ENCODE measurements at regions not wholly inside any gene's neighbourhood (a gene's known extent, or its start where the extent isn't known, plus 50 kb on each side); places are given as distances from the start of the nearest gene placed in this dataset.

GRCh38 chr2:240310201-240310600 is 125.3 kb upstream of the GPC1 start:
- Histone ChIP-seq H3K79me2 (ENCODE audit: control insufficient read depth, insufficient read depth, low read length) (no peaks in the 10 kb centered on the region), H3K27ac (ENCODE audit: control insufficient read depth, insufficient read depth) (no peak overlapping the region), H3K36me3 (ENCODE audit: control insufficient read depth in 2 of 2, insufficient read depth in 2 of 2, low read length in 1 of 2) (no peaks in the 10 kb centered on the region), H3K4me2 (ENCODE audit: control insufficient read depth, insufficient read depth) (no peak overlapping the region), H3K27me3 (replicated peaks in 1 of 2; ENCODE audit: control insufficient read depth in 2 of 2, insufficient read depth in 2 of 2, low read length in 1 of 2) (no peaks in the 10 kb centered on the region), H3K9ac (ENCODE audit: control insufficient read depth, insufficient read depth, low read length) (no peak overlapping the region), H3K4me3 (no peak overlapping the region), H3K9me3 (replicated peaks; ENCODE audit: control insufficient read depth, insufficient read depth, low read length) (no peaks in the 10 kb centered on the region), H3K4me1 (ENCODE audit: control insufficient read depth, insufficient read depth, low read length) (no peaks in the 10 kb centered on the region), H2AFZ (ENCODE audit: control insufficient read depth, low read depth, low read length) (no peak overlapping the region), H4K20me1 (ENCODE audit: control insufficient read depth, insufficient read depth) (no peaks in the 10 kb centered on the region)
- ChIA-PET CTCF (no interaction called here), POLR2A (no interaction called here), RAD21 (ENCODE audit: unreplicated experiment) (no interaction called here), SMC1A (ENCODE audit: uncharacterized antibody, unreplicated experiment) (no interaction called here)
- no TSS peak for BruUV-seq (replicated peaks)
- TF ChIP-seq CBX3 (IDR thresholded peaks at IDR 0.05; ENCODE audit: borderline replicate concordance, low read depth) = no peak
- no peak for TF ChIP-seq HSF1 (IDR thresholded peaks at IDR 0.05; ENCODE audit: low read depth, low read length)
- no peak for TF ChIP-seq BACH1 (IDR thresholded peaks at IDR 0.05; ENCODE audit: borderline replicate concordance)
- TF ChIP-seq NR2C2 (IDR thresholded peaks at IDR 0.05; ENCODE audit: borderline replicate concordance, control insufficient read depth, insufficient read length, low read depth) = no peak
- no peak for TF ChIP-seq ZNF622 (IDR thresholded peaks at IDR 0.05)
- TF ChIP-seq IRF3 (IDR thresholded peaks at IDR 0.05) = no peak
- no peak for TF ChIP-seq ETV6 (conservative IDR thresholded peaks at IDR 0.05 in 1 of 2, IDR thresholded peaks at IDR 0.05 in 1 of 2; ENCODE audit: borderline replicate concordance in 1 of 2, low read depth in 1 of 2)
- no peak for TF ChIP-seq PBX3 (IDR thresholded peaks at IDR 0.05; ENCODE audit: insufficient replicate concordance, low read depth, low read length)
- no peak for TF ChIP-seq RFX5 (IDR thresholded peaks at IDR 0.05; ENCODE audit: low read depth, low read length)
- TF ChIP-seq MYC (IDR thresholded peaks at IDR 0.05; ENCODE audit: insufficient read depth, insufficient read length, insufficient replicate concordance, low read length, severe bottlenecking) = no peak
- no peak for TF ChIP-seq IRF5 (IDR thresholded peaks at IDR 0.05; ENCODE audit: borderline replicate concordance)
- no peak for TF ChIP-seq RAD51 (IDR thresholded peaks at IDR 0.05)
- no peak for TF ChIP-seq ZNF274 (IDR thresholded peaks at IDR 0.05; ENCODE audit: insufficient read depth, insufficient read length)
- TF ChIP-seq ATF2 (IDR thresholded peaks at IDR 0.05; ENCODE audit: low read length) = no peak
- no peak for TF ChIP-seq SMAD5 (IDR thresholded peaks at IDR 0.05; ENCODE audit: low read depth)
- FAIRE-seq (no peak), ATAC-seq (no peak), DNase-seq (ENCODE audit: low read depth, low spot score) (no peak)
- 38% methylated on average over 10 of the region's 10 CpGs for WGBS (ENCODE audit: insufficient coverage, insufficient replicate concordance, low lambda C conversion rate, missing lambda C conversion rate)
- intact Hi-C loops (cut with micrococcal nuclease; ENCODE audit: unreplicated experiment) (no loop called here), in situ Hi-C loops (cut with MboI) (no loop called here)

Data from GM12878 (cell line).